ENCODE measurements at regions not wholly inside any gene's neighbourhood (a gene's known extent, or its start where the extent isn't known, plus 50 kb on each side); places are given as distances from the start of the nearest gene placed in this dataset.

DNA sequence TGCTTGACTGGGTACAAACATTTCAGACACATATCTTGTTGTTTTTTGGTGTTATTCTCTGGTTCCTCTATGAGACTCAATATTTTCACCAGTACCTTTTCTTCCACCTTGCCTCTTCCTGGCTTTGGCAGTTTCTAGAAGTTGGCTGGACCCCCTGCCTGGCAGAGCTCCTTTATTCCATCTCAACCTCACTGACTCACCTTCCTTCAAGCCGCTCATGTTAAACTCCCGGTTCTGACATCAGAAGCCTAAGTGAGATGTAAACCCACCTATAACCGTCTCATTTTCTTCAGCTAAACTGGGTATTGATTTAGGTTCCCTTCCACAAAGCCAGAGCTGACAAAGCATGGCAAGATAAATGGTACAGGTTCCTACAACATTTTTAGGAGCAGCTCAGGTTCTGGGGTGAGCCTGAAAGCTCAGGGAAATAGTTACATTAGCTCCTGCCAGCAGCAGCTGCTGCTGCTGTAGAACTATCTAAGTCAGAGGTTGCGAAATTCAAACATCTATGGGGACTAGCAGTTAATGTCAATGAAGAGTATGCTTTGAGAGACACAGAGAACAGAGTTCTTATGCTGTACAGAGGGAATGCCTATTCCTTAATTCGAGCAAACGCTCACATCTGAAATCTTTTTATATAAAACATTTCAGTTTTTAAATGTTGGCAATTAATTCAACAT is 197.1 kb upstream of the NR3C1 start:
- no peaks in the 10 kb centered on the region for H3K36me3 ChIP-seq (replicated peaks in 1 of 2; ENCODE audit: insufficient read depth in 1 of 2, low read depth in 2 of 2)

DNA sequence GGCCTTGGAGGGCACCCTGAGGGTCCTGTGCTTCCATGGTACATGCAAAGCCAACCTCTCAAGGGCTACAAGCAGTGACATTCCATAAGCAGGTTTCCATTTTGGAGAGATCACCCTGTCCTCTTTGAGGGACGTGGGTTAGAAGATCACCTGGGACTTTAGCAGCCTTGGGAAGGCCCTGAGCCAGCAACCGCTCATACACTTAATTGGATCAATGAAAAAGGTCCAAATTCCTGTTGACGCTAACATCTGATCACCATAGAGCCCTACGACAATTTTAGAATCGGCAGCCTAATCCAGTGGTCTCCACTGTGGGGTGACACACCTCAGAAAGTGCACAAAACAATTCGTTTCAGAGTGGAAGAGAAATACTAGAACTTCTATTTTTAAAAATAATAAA is 196.0 kb upstream of the NR3C1 start:
- intact Hi-C loops (cut with DNase I) = no loop called here
- DNase-seq = no peak
- H3K27ac ChIP-seq = no peak overlapping the region
- H3K4me3 ChIP-seq = no peak overlapping the region
- 80 to 87% methylated on average over 6 of the region's 6 CpGs for WGBS, 2 donors
- TF ChIP-seq, protein P1, sequence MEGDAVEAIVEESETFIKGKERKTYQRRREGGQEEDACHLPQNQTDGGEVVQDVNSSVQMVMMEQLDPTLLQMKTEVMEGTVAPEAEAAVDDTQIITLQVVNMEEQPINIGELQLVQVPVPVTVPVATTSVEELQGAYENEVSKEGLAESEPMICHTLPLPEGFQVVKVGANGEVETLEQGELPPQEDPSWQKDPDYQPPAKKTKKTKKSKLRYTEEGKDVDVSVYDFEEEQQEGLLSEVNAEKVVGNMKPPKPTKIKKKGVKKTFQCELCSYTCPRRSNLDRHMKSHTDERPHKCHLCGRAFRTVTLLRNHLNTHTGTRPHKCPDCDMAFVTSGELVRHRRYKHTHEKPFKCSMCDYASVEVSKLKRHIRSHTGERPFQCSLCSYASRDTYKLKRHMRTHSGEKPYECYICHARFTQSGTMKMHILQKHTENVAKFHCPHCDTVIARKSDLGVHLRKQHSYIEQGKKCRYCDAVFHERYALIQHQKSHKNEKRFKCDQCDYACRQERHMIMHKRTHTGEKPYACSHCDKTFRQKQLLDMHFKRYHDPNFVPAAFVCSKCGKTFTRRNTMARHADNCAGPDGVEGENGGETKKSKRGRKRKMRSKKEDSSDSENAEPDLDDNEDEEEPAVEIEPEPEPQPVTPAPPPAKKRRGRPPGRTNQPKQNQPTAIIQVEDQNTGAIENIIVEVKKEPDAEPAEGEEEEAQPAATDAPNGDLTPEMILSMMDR (IDR thresholded peaks at IDR 0.05) = no peak
- TF ChIP-seq POLR2A (IDR thresholded peaks at IDR 0.05) = no peak
- ATAC-seq = no peak
- peaks cover 10% of the 10 kb centered on the region for H3K4me1 ChIP-seq
- no peaks in the 10 kb centered on the region for H3K36me3 ChIP-seq (replicated peaks in 1 of 2; ENCODE audit: insufficient read depth in 1 of 2, low read depth in 2 of 2)
- H3K9me3 ChIP-seq = no peaks in the 10 kb centered on the region
- no peaks in the 10 kb centered on the region for H3K27me3 ChIP-seq

More for the DNA sequence above, 197.1 kb upstream of the NR3C1 start:
- DNase-seq = no peak
- ATAC-seq = no peak
- Histone ChIP-seq H3K4me1 (peaks cover 10% of the 10 kb centered on the region), H3K4me3 (no peak overlapping the region), H3K9me3 (no peaks in the 10 kb centered on the region), H3K27me3 (no peaks in the 10 kb centered on the region), H3K27ac (no peak overlapping the region)
- 84 to 86% methylated on average over 6 of the region's 6 CpGs for WGBS, 2 donors
- TF ChIP-seq POLR2A (IDR thresholded peaks at IDR 0.05) = no peak
- TF ChIP-seq, protein P1 (IDR thresholded peaks at IDR 0.05) = no peak
- intact Hi-C loops (cut with DNase I) = no loop called here

DNA sequence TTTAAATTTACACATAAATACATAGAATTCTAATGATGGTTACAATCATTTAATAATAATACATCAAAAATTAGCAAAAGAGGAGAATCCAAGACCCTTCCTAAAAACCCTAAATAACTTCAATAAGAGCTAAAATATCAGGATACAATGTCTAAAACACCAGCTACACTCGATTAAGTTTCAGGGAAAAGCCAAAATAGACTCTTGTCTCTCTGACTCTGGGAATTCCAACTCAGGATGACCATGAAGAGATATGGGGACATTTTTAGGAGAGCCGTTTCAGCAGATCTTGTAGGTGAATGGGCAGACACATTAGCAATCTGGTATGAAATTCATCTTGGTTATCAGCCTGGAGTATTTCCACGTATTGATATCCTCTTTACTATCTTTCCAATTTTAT is 193.3 kb upstream of the NR3C1 start:
- Histone ChIP-seq H3K9me3 (no peaks in the 10 kb centered on the region), H3K27ac (no peak overlapping the region), H3K27me3 (no peaks in the 10 kb centered on the region), H3K4me3 (no peak overlapping the region), H3K36me3 (replicated peaks in 1 of 2; ENCODE audit: insufficient read depth in 1 of 2, low read depth in 2 of 2) (no peaks in the 10 kb centered on the region), H3K4me1 (peaks cover 12% of the 10 kb centered on the region)
- intact Hi-C loops (cut with DNase I) = no loop called here
- ATAC-seq (no peak), DNase-seq (no peak)
- 89 to 91% methylated on average over 3 of the region's 3 CpGs for WGBS, 2 donors
- no peak for TF ChIP-seq POLR2A (IDR thresholded peaks at IDR 0.05)
- TF ChIP-seq, protein P1 (IDR thresholded peaks at IDR 0.05) = no peak

DNA sequence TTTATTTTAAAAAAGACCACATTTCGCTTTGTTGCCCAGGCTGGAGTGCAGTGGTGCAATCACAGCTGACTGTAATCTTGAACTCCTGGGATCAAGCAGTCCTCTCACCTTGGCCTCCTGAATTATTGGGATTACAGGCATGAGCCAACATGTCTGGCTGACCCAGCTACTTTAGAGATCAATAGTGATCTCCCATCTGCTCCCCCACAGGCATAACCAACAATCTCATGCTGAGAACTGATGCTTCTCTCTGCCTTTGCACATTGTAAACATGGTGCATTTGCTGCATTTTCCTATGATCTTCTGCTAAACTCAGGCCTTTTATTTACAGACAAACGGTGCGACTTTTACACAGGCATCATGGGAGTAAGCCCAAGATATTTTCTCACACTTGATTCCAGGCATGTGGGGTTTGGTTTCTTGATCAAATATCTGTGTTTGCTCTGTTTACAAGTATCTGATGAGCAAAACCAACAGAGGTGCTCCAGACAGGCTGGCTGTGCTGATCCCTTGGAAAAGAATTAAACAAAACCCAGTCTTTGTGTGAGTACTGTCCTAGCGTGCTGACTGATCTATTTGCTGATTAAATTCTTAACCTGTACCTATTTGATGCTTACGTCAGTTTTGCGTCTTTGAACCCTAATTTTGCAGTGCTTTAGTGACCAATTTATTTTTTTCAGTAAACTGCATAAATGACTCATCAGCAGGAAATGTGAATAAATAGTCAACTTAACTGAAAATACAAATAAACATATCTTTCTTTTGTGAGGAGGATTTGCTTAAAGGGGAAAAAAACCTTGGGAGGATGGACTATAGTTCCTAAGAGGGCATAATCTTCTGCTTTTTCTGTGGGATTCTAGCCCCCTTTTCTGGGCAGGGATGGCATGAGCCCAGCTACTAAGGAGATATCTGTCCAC is 191.7 kb upstream of the NR3C1 start:
- no peak for DNase-seq
- ATAC-seq = peak; percentile 15
- peak overlapping the region in 2 of 4 donors; percentile 10 to 40 for H3K27ac ChIP-seq
- no peak for TF ChIP-seq POLR2A (IDR thresholded peaks at IDR 0.05)
- TF ChIP-seq, protein P1 (IDR thresholded peaks at IDR 0.05) = no peak
- intact Hi-C loops (cut with DNase I) = no loop called here
- no peak overlapping the region for H3K4me3 ChIP-seq
- H3K4me1 ChIP-seq = peaks cover 14% of the 10 kb centered on the region
- H3K27me3 ChIP-seq = no peaks in the 10 kb centered on the region
- no peaks in the 10 kb centered on the region for H3K36me3 ChIP-seq (replicated peaks in 1 of 2; ENCODE audit: insufficient read depth in 1 of 2, low read depth in 2 of 2)
- WGBS, 2 donors = 53 to 58% methylated on average over 6 of the region's 6 CpGs
- H3K9me3 ChIP-seq = no peaks in the 10 kb centered on the region

Data from body of pancreas (tissue), 4 donors.